ENCODE measurements at regions not wholly inside any gene's neighbourhood (a gene's known extent, or its start where the extent isn't known, plus 50 kb on each side); places are given as distances from the start of the nearest gene placed in this dataset.

DNA sequence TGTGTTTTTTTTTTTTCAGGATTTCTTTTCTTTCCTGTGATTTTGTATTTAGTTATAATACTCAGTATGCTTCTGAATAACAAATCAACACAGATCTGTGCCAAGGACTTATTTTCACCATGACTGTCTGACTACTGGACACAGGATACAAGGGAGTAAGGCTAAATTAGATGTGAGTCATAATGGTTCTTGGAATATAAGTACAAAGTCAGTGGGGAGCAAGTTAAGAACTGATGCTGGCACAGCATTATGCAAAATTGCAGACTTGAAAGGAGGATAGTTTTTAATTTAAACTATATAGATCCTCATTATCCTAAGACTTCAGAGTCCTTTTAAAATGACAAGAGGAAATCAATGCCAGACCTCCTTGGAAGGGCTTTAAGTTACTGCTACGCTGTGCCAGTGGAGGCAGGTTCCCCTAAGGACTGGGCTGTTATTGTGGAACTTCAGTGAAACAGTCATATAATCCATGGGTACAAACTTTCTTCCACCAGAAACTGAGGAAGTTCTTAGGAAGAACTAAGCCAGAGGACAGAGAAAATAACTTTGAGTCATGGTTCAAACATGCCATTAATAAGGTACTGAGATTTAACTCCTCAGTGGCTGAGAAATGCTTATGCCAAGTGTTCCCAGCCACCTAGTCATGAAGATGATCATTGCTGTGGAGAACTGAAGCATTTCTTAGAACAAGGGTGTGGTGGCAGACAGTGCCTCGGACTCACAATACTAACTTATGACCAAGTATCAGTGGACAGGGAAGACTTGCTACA, 531.2 kb downstream of the HTR7 start:
- DNase-seq (ENCODE audit: low spot score), result no peak
- Mint-ChIP-seq H3K4me3 (ENCODE audit: unreplicated experiment) (no peak overlapping the region), H3K36me3 (ENCODE audit: low read depth, unreplicated experiment) (no peaks in the 10 kb centered on the region), H3K27ac (ENCODE audit: unreplicated experiment) (no peak overlapping the region), H3K27me3 (ENCODE audit: unreplicated experiment) (no peaks in the 10 kb centered on the region), H3K4me1 (ENCODE audit: unreplicated experiment) (peaks cover 5% of the 10 kb centered on the region), H3K9me3 (ENCODE audit: unreplicated experiment) (no peaks in the 10 kb centered on the region)
- TF ChIP-seq, protein P1, sequence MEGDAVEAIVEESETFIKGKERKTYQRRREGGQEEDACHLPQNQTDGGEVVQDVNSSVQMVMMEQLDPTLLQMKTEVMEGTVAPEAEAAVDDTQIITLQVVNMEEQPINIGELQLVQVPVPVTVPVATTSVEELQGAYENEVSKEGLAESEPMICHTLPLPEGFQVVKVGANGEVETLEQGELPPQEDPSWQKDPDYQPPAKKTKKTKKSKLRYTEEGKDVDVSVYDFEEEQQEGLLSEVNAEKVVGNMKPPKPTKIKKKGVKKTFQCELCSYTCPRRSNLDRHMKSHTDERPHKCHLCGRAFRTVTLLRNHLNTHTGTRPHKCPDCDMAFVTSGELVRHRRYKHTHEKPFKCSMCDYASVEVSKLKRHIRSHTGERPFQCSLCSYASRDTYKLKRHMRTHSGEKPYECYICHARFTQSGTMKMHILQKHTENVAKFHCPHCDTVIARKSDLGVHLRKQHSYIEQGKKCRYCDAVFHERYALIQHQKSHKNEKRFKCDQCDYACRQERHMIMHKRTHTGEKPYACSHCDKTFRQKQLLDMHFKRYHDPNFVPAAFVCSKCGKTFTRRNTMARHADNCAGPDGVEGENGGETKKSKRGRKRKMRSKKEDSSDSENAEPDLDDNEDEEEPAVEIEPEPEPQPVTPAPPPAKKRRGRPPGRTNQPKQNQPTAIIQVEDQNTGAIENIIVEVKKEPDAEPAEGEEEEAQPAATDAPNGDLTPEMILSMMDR (IDR thresholded peaks at IDR 0.05; ENCODE audit: unreplicated experiment), result no peak

DNA sequence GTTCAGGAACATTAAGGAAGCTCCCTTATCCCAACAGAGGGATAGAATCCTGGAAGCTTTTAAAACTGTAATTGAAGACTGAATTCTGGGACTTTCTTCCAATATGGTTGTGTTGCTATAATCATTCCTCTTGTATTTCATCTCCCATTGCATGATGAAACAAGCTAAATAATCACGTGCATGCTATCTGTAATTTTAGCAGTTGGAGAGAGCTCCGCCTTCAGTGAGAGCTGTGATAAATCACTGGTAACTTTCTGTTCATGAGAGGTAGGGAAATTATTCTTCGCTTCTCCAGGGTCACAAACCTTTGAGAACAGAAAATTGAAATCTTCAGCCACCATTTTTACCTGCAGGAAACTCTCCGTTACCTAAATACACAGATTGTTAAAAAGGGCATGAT, 530.2 kb downstream of the HTR7 start:
- peaks cover 5% of the 10 kb centered on the region for H3K4me1 Mint-ChIP-seq (ENCODE audit: unreplicated experiment)
- no peak overlapping the region for H3K4me3 Mint-ChIP-seq (ENCODE audit: unreplicated experiment)
- DNase-seq (ENCODE audit: low spot score), result no peak
- no peaks in the 10 kb centered on the region for H3K27me3 Mint-ChIP-seq (ENCODE audit: unreplicated experiment)
- H3K27ac Mint-ChIP-seq (ENCODE audit: unreplicated experiment), result no peak overlapping the region
- H3K36me3 Mint-ChIP-seq (ENCODE audit: low read depth, unreplicated experiment), result no peaks in the 10 kb centered on the region
- TF ChIP-seq, protein P1 (IDR thresholded peaks at IDR 0.05; ENCODE audit: unreplicated experiment), result no peak
- no peaks in the 10 kb centered on the region for H3K9me3 Mint-ChIP-seq (ENCODE audit: unreplicated experiment)

DNA sequence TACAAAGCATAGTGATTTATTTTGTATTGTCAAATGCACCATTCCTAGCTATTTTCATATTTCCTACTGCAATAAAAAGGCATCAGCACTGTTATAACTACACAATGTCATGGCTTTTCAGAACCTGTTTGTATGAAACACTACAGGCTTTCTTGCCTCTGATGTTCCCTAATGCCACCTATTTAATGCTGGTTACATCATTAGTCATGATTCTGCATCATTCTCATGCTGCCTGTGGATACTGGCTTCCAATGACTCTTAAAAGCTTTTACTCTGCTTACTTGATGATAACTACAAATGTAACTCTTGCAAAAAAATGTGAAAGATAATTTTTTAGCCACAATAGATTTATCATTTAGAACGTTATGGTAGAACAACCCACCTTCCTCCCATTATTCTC, 529.4 kb downstream of the HTR7 start:
- H3K4me3 Mint-ChIP-seq (ENCODE audit: unreplicated experiment), result no peak overlapping the region
- no peaks in the 10 kb centered on the region for H3K36me3 Mint-ChIP-seq (ENCODE audit: low read depth, unreplicated experiment)
- DNase-seq (ENCODE audit: low spot score), result no peak
- H3K27me3 Mint-ChIP-seq (ENCODE audit: unreplicated experiment), result no peaks in the 10 kb centered on the region
- TF ChIP-seq, protein P1 (IDR thresholded peaks at IDR 0.05; ENCODE audit: unreplicated experiment), result no peak
- no peak overlapping the region for H3K27ac Mint-ChIP-seq (ENCODE audit: unreplicated experiment)
- peaks cover 5% of the 10 kb centered on the region for H3K4me1 Mint-ChIP-seq (ENCODE audit: unreplicated experiment)
- H3K9me3 Mint-ChIP-seq (ENCODE audit: unreplicated experiment), result no peaks in the 10 kb centered on the region

DNA sequence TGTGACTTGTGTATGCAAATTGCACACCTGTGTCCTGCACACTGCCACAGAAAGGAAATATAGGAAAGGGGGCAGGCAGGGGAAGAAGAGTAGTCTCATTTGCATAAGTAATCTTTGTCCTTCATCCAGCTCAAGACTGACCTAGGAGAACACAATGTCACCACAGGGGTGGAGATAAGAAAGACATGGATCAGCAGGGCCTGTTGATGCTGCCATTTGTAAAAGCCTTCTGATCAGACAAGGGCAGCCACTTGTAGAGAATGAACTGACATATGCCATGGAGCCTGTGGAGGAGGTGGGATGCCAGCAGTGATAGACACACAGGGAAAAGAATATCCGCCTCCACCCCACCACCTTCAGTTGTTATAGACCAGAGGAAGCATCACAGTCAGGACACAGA, 528.9 kb downstream of the HTR7 start:
- Mint-ChIP-seq H3K27me3 (ENCODE audit: unreplicated experiment) (no peaks in the 10 kb centered on the region), H3K4me1 (ENCODE audit: unreplicated experiment) (peaks cover 5% of the 10 kb centered on the region), H3K27ac (ENCODE audit: unreplicated experiment) (no peak overlapping the region), H3K36me3 (ENCODE audit: low read depth, unreplicated experiment) (no peaks in the 10 kb centered on the region), H3K9me3 (ENCODE audit: unreplicated experiment) (no peaks in the 10 kb centered on the region), H3K4me3 (ENCODE audit: unreplicated experiment) (no peak overlapping the region)
- DNase-seq (ENCODE audit: low spot score), result no peak
- TF ChIP-seq, protein P1 (IDR thresholded peaks at IDR 0.05; ENCODE audit: unreplicated experiment), result no peak

DNA sequence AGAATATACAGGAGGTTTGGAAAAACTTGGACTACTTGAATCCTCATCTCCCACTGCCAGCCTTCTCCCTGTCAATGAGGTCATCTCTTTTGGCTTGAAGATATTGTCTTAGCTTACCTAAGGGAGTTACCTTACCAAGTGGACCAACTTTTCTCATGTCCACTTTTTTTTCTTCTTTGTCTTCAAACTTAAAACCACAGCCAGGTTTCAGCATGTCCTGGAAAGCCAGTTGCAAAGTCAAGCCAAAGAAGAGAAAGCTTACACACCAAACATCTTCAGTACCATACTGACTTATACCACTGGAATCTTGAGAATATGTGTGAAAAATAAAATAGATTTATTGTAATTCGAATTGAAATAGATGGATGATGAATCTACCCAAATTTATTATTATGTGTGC, 520.5 kb downstream of the HTR7 start:
- no peak for DNase-seq (ENCODE audit: low spot score)
- Mint-ChIP-seq H3K4me1 (ENCODE audit: unreplicated experiment) (no peaks in the 10 kb centered on the region), H3K27ac (ENCODE audit: unreplicated experiment) (no peak overlapping the region), H3K9me3 (ENCODE audit: unreplicated experiment) (no peaks in the 10 kb centered on the region), H3K27me3 (ENCODE audit: unreplicated experiment) (no peaks in the 10 kb centered on the region), H3K4me3 (ENCODE audit: unreplicated experiment) (no peak overlapping the region), H3K36me3 (ENCODE audit: low read depth, unreplicated experiment) (no peaks in the 10 kb centered on the region)
- TF ChIP-seq, protein P1 (IDR thresholded peaks at IDR 0.05; ENCODE audit: unreplicated experiment), result no peak

Measured in endothelial cell (in vitro differentiated cells).